ENCODE measurements at regions not wholly inside any gene's neighbourhood (a gene's known extent, or its start where the extent isn't known, plus 50 kb on each side); places are given as distances from the start of the nearest gene placed in this dataset.

DNA sequence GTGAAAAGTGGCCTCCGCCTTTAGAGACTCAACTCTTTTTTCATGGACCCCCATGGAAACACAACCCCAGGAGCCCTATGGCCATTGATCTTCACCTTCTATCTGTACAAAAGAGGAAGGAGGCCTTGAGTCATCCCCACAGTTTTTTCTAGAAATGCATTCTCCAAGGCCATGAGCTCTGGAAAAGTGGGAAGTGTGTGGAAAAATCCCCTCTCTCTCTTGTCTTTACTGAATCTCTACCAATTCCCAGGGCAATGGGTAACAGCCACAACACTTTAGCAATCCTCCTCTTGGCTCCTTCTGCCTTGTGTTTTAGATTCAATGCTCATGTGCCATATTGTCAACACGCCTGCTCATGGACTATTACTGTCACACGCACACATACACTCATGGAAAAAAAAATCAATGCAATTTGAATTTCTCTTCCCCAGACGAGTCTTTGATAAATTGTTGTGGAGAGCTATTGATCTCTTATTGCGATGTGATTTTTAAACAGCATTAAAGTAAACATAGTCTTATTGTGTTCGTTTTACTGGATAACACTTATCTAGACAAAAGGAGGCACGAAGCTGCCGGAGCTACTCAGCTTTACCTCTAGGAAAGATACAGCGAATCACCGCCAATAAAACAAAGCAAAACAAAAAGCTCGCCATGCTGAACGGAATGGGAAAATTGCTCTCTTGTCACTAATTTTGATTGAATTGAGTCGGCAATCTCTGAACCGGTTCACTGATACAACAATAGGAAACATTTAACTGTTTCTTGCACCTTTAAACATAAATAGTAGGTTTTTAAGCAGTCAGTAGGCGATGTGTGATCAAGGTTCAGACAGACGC, 260.3 kb downstream of the VRK1 start:
- DNase-seq (ENCODE audit: extremely low read depth, insufficient read length): no peak
- TF ChIP-seq, protein P1, sequence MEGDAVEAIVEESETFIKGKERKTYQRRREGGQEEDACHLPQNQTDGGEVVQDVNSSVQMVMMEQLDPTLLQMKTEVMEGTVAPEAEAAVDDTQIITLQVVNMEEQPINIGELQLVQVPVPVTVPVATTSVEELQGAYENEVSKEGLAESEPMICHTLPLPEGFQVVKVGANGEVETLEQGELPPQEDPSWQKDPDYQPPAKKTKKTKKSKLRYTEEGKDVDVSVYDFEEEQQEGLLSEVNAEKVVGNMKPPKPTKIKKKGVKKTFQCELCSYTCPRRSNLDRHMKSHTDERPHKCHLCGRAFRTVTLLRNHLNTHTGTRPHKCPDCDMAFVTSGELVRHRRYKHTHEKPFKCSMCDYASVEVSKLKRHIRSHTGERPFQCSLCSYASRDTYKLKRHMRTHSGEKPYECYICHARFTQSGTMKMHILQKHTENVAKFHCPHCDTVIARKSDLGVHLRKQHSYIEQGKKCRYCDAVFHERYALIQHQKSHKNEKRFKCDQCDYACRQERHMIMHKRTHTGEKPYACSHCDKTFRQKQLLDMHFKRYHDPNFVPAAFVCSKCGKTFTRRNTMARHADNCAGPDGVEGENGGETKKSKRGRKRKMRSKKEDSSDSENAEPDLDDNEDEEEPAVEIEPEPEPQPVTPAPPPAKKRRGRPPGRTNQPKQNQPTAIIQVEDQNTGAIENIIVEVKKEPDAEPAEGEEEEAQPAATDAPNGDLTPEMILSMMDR (IDR thresholded peaks at IDR 0.05; ENCODE audit: insufficient read depth, low read length, poor library complexity, severe bottlenecking): no peak
- Histone ChIP-seq H3K4me3 (replicated peaks; ENCODE audit: low read depth, low read length) (no peak overlapping the region), H3K27me3 (replicated peaks; ENCODE audit: control insufficient read depth, insufficient read depth, low read length) (no peaks in the 10 kb centered on the region), H3K36me3 (ENCODE audit: control insufficient read depth, insufficient read depth, low read length) (no peaks in the 10 kb centered on the region)

GRCh38 chr14:97058074-97058467, 260.9 kb downstream of the VRK1 start:
- Histone ChIP-seq H3K36me3 (ENCODE audit: control insufficient read depth, insufficient read depth, low read length) (no peaks in the 10 kb centered on the region), H3K27me3 (replicated peaks; ENCODE audit: control insufficient read depth, insufficient read depth, low read length) (no peaks in the 10 kb centered on the region), H3K4me3 (replicated peaks; ENCODE audit: low read depth, low read length) (no peak overlapping the region)
- TF ChIP-seq, protein P1 (IDR thresholded peaks at IDR 0.05; ENCODE audit: insufficient read depth, low read length, poor library complexity, severe bottlenecking): no peak
- DNase-seq (ENCODE audit: extremely low read depth, insufficient read length): no peak

DNA sequence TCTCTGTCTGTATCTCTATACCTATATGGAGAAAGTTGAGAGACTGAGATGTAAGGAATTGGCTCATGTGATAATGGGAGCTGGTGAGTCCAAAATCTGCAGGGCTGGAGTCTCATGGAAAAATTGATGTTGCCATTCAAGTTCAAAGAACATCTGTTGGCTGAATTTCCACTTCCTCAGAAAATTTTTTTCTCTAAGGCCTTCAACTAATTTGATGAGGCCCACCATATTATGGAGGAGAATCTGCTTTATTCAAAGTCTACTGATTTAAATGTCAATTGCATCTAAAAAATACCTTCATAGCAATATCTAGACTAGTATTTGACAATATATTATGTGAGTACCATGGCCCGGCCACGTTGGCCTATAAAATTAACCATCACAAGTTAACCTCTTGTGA, 261.4 kb downstream of the VRK1 start:
- H3K27me3 ChIP-seq (replicated peaks; ENCODE audit: control insufficient read depth, insufficient read depth, low read length): no peaks in the 10 kb centered on the region
- no peak overlapping the region for H3K4me3 ChIP-seq (replicated peaks; ENCODE audit: low read depth, low read length)
- DNase-seq (ENCODE audit: extremely low read depth, insufficient read length): no peak
- TF ChIP-seq, protein P1 (IDR thresholded peaks at IDR 0.05; ENCODE audit: insufficient read depth, low read length, poor library complexity, severe bottlenecking): no peak
- H3K36me3 ChIP-seq (ENCODE audit: control insufficient read depth, insufficient read depth, low read length): no peaks in the 10 kb centered on the region

GRCh38 chr14:97061198-97061597, 264.0 kb downstream of the VRK1 start:
- TF ChIP-seq, protein P1 (IDR thresholded peaks at IDR 0.05; ENCODE audit: insufficient read depth, low read length, poor library complexity, severe bottlenecking): no peak
- no peak overlapping the region for H3K4me3 ChIP-seq (replicated peaks; ENCODE audit: low read depth, low read length)
- no peaks in the 10 kb centered on the region for H3K27me3 ChIP-seq (replicated peaks; ENCODE audit: control insufficient read depth, insufficient read depth, low read length)
- H3K36me3 ChIP-seq (ENCODE audit: control insufficient read depth, insufficient read depth, low read length): no peaks in the 10 kb centered on the region
- DNase-seq (ENCODE audit: extremely low read depth, insufficient read length): no peak

GRCh38 chr14:97061714-97062113, 264.5 kb downstream of the VRK1 start:
- TF ChIP-seq, protein P1 (IDR thresholded peaks at IDR 0.05; ENCODE audit: insufficient read depth, low read length, poor library complexity, severe bottlenecking): no peak
- no peak for DNase-seq (ENCODE audit: extremely low read depth, insufficient read length)
- Histone ChIP-seq H3K27me3 (replicated peaks; ENCODE audit: control insufficient read depth, insufficient read depth, low read length) (no peaks in the 10 kb centered on the region), H3K36me3 (ENCODE audit: control insufficient read depth, insufficient read depth, low read length) (no peaks in the 10 kb centered on the region), H3K4me3 (replicated peaks; ENCODE audit: low read depth, low read length) (no peak overlapping the region)

All from GM06990 (cell line).